Right renal pelvis (tissue), 4 donors: ENCODE measurements at regions not wholly inside any gene's neighbourhood (a gene's known extent, or its start where the extent isn't known, plus 50 kb on each side); places are given as distances from the start of the nearest gene placed in this dataset.
"Not testable (repeated sequence)": the region's sequence is repeated elsewhere in the genome, so short reads cannot be mapped to it uniquely, and the experiment has no call there.

ENCODE experiments used
- DNase-seq, 4 donors: peaks; one replicate each; pipeline ENCODE4 v3.0.0-alpha.2; 2013; ENCODE audit warnings: low read depth in 4 of 4, low spot score in 3 of 4, missing footprints in 1 of 4

DNA sequence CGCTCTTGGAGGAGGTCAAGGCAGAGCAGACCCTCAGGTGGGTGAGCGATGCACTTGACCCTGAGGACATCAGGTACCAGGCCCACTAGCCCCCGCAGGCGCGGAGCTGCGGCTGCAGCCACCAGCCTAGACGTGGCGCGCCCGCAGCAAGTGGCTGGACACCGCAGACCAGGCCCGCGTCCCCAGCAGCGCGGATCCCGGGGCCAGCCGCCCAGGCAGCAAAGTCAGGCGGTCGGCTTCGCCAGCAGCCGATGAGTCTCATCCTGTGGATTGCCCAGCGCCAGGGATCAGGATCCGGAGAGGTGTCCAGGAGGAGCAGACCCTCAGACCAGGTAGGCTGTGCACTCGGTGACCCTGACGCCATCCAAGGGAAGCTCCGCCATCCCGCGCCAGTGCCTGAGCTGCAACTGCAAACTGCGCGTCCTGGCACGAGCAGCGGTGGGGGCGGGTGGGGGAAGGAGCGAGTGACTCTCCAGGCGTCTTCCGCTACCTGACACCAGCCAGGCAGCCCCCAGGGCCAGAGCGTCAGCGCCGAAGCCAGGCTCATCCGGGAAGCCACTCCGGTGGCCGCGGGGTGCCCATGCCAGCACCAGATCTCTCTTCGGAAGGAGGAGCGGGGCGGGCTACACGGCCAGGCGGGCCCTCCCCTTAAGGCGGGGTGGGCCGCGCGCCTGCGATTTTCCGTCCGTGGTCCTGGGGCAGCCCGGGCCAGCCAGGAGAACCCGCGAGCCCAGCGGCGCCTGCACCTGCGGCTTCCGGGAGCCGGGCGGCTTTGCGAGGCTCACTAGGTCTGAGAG lies 92.6 kb upstream of the THOC3 start:
- DNase-seq: not testable (repeated sequence)

- DNase-seq: not testable (repeated sequence)
These were observed 93.1 kb upstream of the THOC3 start for GRCh38 chr5:176061269-176061622.

DNA sequence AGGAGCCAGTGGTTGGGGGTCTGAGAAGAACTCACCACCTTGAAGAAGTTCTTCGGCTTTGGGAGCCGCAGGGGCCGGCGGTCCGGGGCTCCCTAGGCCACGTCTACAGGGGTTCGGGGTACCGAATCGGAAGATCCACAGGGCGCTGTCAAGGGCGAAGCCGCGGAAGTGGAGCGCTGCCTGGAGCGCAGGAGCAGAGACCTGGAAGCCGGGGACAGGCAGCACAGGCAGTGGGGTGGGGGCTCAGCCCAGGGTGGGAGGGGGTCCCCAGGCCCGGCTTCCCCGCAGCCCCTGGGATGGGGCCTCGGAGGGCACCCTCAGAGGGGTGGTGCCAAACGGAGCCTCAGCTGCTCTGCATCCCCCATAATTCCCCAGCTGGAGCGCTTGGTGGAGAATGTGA lies 93.5 kb upstream of the THOC3 start:
- DNase-seq: not testable (repeated sequence)

DNA sequence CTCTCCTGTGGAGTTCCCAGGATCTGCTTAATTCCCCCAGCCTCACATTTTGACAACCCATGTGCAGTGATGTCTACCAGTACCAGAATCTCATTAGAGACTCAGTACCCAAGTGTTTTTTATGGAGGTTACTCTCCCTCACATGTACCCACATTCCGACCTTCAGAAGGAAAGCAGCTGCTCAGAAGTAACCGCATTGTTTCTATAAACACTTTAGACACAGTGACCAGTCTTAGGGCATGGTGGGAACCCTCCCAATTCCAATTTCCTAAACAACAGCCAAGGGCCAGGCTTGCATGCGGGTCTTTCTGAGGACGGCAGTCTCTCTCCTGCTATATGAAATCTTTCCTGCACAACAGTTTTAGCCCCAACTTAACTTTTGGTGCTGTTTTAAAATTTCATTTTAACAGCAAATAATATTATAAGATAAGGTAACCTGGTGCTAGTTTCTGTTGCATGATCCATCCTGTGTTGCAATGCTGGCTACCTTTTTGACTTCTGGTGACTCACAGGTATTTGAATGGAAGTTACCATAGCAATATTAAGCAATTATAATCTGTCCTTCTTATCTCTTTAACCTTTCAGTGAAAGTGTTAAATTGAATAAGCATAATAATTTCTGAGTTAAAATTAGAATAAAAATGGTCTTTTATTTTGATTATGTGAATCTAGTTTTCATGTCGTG lies 98.3 kb upstream of the THOC3 start:
- DNase-seq: not testable (repeated sequence)

GRCh38 chr5:176067162-176067561 lies 99.0 kb upstream of the THOC3 start:
- DNase-seq: not testable (repeated sequence)

DNA sequence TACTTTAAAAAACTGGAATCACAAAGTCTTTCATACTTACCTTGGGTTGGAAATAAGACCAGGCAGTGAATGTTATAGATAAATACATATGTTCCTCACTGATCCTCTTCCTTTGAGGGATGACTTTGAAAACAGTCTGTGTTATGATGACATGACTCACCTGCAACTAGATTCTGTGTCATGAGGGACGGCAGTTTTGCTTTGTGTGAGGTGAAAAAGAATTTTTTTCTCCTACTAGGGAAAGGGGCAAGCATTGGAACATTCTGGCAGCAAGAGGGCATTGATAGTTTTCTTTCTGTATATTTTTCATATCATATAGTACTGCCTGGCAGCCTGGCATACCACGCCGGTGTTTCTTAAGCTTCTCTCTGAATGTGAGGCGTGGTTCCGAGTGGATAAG lies 99.8 kb upstream of the THOC3 start:
- not testable (repeated sequence) for DNase-seq

GRCh38 chr5:176073996-176074571 lies 106.0 kb upstream of the THOC3 start:
- DNase-seq: not testable (repeated sequence)

DNA sequence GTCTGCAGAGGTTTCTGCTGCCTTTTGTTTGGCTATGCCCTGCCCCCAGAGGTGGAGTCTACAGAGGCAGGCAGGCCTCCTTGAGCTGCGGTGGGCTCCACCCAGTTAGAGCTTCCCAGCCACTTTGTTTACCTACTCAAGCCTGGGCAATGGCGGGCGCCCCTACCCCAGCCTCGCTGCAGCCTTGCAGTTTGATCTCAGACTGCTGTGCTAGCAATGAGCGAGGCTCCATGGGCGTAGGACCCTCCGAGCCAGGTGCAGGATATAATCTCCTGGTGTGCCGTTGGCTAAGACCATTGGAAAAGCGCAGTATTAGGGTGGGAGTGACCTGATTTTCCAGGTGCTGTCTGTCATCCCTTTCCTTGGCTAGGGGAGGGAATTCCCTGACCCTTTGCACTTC lies 115.6 kb upstream of the THOC3 start:
- DNase-seq: not testable (repeated sequence)

- DNase-seq: not testable (repeated sequence)
These were observed 135.0 kb upstream of the THOC3 start for GRCh38 chr5:176103083-176103482.

DNA sequence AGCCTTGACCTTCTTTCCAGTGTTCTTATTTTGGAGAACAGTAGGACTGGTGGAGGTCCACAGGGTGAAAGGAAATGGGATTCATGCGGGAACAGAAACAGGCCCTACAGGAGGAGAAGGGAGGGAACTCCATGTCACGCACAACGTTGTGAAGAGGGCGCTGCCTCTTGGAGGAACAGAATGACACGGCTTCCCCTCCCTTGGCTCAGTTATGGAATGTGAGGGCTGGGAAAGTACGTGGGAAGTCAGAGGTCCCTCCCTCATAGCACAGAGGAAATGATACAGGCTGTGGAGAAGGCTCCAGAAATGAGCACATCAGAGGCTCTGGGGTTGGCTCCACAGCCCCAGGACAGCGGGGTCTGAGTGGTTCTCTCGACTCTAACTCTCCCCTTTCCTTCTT lies 125.3 kb upstream of the SIMC1 start:
- DNase-seq: not testable (repeated sequence)

DNA sequence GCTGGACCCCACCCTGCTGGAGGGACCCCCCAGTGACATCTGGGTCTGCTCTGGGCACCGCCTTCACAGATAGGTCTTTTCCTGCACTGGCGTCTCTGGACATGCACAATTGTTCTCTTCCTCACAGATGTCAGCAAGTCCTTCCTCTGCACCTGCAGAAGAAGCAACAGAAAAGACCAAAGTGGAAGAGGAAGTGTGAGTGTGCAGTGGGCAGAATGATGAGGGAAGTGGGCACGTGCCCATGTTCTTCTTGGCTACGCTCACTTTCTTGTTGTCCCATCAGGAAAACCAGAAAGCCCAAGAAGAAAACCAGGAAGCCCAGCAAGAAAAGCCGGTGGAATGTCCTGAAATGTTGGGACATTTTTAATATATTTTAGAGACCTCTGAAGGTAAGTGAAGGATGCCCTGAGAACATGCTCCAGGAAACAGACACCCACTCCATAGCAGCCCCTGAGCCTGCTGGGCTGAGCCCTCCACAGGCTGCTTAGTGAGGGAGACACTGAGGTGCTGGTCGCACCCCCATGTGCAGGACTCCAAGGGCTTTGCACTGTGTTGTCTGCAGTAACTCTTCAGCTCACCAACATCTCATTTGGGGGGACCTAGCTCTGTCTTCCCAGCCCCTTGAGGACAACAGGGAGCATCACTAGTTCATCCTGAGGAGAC lies 124.4 kb upstream of the SIMC1 start:
- not testable (repeated sequence) for DNase-seq

DNA sequence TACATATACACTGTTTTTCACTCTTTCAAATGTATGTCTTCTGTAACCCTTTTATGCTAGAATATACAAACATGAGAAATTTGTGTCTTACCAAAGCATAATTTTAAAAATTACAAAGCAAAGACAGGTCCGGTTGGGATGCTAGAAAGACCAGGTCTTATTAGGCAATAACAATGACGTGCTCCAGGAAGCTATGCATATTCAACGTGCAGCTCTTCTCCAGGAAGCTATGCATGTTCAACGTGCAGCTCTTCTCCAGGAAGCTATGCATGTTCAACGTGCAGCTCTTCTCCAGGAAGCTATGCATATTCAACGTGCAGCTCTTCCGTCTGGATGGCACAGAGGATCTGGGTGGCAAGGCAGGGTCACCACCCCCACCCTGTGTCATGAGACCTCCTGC lies 123.4 kb upstream of the SIMC1 start:
- DNase-seq: not testable (repeated sequence)

GRCh38 chr5:176117699-176118238 lies 120.5 kb upstream of the SIMC1 start:
- DNase-seq: not testable (repeated sequence)

- not testable (repeated sequence) for DNase-seq
These were observed 115.9 kb upstream of the SIMC1 start for GRCh38 chr5:176122361-176122760.

- DNase-seq: not testable (repeated sequence)
These were observed 114.1 kb upstream of the SIMC1 start for GRCh38 chr5:176124120-176124519.

- no peak for DNase-seq
These were observed 106.5 kb upstream of the SIMC1 start for GRCh38 chr5:176131771-176132170.

DNA sequence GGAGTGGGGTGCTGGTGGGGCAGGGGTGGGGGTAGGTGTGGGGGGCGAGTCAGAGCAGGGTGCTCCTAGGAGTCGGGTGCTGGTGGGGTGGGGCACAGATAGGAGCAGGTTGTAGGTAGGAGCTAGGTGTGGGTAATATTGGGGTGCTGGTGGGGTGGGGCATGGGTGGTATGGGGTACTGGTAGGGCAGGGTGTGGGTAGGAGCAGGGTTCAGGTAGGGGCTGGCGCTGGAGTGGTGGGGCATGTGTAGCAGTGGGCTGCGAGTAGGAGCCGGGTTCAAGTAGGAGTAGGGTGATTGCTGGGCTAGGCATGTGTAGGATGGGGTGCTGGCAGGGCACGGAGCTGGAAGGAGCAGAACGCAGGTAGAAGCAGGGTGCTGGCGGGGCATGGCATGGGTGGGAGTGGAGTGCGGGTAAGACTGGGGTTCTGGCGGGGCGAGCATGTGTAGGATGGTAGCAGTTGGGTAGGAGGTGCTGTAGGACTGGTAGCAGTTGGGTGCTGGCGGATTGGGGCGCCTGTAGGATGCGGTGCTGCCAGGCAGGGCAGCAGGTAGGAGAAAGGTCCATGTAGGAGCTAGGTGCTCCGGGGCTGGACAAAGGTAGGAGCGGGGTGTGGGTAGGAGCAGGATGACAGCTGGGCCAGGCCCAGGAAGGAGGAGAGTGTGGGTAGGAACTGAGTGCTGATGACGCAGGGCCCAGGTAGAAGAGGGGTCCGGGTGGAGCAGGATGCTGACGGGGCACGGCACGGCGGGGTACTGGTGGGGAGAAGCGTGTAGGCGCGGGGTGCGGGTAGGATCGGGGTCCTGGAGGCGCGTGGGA lies 105.5 kb upstream of the SIMC1 start:
- DNase-seq: no peak

- no peak for DNase-seq
These were observed 104.8 kb upstream of the SIMC1 start for GRCh38 chr5:176133289-176133870.

GRCh38 chr5:176133877-176134276 lies 104.3 kb upstream of the SIMC1 start:
- no peak for DNase-seq
